ENCODE measurements at regions not wholly inside any gene's neighbourhood (a gene's known extent, or its start where the extent isn't known, plus 50 kb on each side); places are given as distances from the start of the nearest gene placed in this dataset.

DNA sequence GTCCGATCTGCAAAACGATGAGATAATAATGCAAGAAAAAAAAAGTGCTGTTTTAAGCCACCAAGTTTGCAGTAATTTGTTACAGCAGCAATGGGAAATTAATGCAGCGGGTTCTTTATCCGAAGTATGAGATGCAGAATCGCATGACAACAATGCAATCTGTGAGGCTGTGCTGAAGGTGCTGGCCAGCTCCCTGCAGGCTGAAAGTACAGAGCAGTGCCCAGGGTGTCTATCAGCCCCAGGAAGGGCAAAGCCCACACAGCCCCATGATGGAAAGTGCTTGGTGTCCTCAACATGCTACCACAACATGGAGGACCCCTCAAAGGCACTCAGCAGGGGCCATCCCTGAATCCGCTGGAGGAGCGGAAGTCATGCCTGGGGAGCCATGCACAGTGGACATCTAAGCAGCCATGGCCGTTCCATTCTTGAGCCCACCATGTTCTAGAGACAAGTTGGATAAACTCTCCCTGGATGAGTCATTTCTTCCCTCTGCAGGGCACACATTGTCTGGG, 199.5 kb upstream of the PFKP start:
- Mint-ChIP-seq H3K27ac (no peak overlapping the region; a peak in 1 of 7 replicates), H3K4me1 (peaks cover 20 to 31% of the 10 kb centered on the region in 2 experiments), H3K27me3 (ENCODE audit: low read depth) (no peaks in the 10 kb centered on the region; the same call in 1 of the 2 replicates), H3K4me3 (no peak overlapping the region), H3K9me3 (peaks cover 14 to 15% of the 10 kb centered on the region in 2 experiments), H3K36me3 (ENCODE audit: insufficient read depth in 1 of 3, low read depth in 3 of 3) (peaks cover 4 to 17% (median 8%) of the 10 kb centered on the region in 3 experiments; a peak in 5 of 7 replicates)
- H3K4me1 ChIP-seq (ENCODE audit: insufficient read depth, low read length) = 0 out of 2 replicates have a peak, but pooled peaks cover 7% of the 10 kb centered on the region
- no peak overlapping the region for H3K27ac ChIP-seq (ENCODE audit: insufficient read length, low read depth, low read length)
- no peak overlapping the region for H3K4ac ChIP-seq (ENCODE audit: low read depth, low read length)
- no peak overlapping the region for H2BK20ac ChIP-seq (ENCODE audit: low read depth, low read length, poor library complexity, severe bottlenecking)
- no peak overlapping the region for H3K4me2 ChIP-seq (ENCODE audit: insufficient read depth, insufficient read length, low read length)
- no peak overlapping the region for H4K8ac ChIP-seq (replicated peaks; ENCODE audit: insufficient read length, low read depth, low read length)
- no peaks in the 10 kb centered on the region for H3K23me2 ChIP-seq (ENCODE audit: insufficient read length, low read depth, low read length, poor library complexity, severe bottlenecking)
- no peak overlapping the region for H3K9ac ChIP-seq (ENCODE audit: extremely low read depth, insufficient read length, low read length)
- H4K20me1 ChIP-seq (ENCODE audit: control insufficient read depth, insufficient read depth, insufficient read length) = no peaks in the 10 kb centered on the region
- no peak overlapping the region for H2BK12ac ChIP-seq (ENCODE audit: insufficient read length, low read depth, low read length)
- H2BK5ac ChIP-seq (ENCODE audit: insufficient read length, low read length) = no peak overlapping the region
- no peak overlapping the region for H3T11ph ChIP-seq (ENCODE audit: low read length)
- TF ChIP-seq, protein P1, sequence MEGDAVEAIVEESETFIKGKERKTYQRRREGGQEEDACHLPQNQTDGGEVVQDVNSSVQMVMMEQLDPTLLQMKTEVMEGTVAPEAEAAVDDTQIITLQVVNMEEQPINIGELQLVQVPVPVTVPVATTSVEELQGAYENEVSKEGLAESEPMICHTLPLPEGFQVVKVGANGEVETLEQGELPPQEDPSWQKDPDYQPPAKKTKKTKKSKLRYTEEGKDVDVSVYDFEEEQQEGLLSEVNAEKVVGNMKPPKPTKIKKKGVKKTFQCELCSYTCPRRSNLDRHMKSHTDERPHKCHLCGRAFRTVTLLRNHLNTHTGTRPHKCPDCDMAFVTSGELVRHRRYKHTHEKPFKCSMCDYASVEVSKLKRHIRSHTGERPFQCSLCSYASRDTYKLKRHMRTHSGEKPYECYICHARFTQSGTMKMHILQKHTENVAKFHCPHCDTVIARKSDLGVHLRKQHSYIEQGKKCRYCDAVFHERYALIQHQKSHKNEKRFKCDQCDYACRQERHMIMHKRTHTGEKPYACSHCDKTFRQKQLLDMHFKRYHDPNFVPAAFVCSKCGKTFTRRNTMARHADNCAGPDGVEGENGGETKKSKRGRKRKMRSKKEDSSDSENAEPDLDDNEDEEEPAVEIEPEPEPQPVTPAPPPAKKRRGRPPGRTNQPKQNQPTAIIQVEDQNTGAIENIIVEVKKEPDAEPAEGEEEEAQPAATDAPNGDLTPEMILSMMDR (conservative IDR thresholded peaks at IDR 0.05) = no peak
- no peaks in the 10 kb centered on the region for H3K79me1 ChIP-seq (ENCODE audit: insufficient read depth, low read depth, low read length, poor library complexity, severe bottlenecking)
- H3K79me2 ChIP-seq (ENCODE audit: insufficient read depth, low read length) = no peaks in the 10 kb centered on the region
- no CpG with 5 or more reads among the region's 8 CpGs for WGBS (ENCODE audit: extremely low coverage, insufficient read length, low lambda C conversion rate)
- H3K18ac ChIP-seq (ENCODE audit: insufficient read length, low read depth, low read length) = no peak overlapping the region
- H2BK120ac ChIP-seq (ENCODE audit: low read depth, low read length, poor library complexity, severe bottlenecking) = no peak overlapping the region
- no peak for DNase-seq
- no peak overlapping the region for H4K5ac ChIP-seq (ENCODE audit: insufficient read length, low read depth, low read length)
- no peak overlapping the region for H2AFZ ChIP-seq (ENCODE audit: low read length)
- H3K27me3 ChIP-seq (ENCODE audit: insufficient read depth, low read length) = no peaks in the 10 kb centered on the region
- no peak overlapping the region for H4K91ac ChIP-seq (ENCODE audit: insufficient read length, low read depth, low read length)
- no peaks in the 10 kb centered on the region for H3K9me3 ChIP-seq (ENCODE audit: control insufficient read depth, low read depth, low read length)
- no peak overlapping the region for H3K56ac ChIP-seq (ENCODE audit: insufficient read length, low read depth, low read length)
- H2BK15ac ChIP-seq (ENCODE audit: low read depth, low read length) = no peak overlapping the region
- no peak overlapping the region for H3K23ac ChIP-seq (ENCODE audit: insufficient read length, low read depth, low read length)
- no peak overlapping the region for H2AK5ac ChIP-seq (ENCODE audit: insufficient read length, low read length)
- no peak overlapping the region for H3K14ac ChIP-seq (ENCODE audit: insufficient read depth, low read length)
